GM21447 (cell line): ENCODE measurements at regions not wholly inside any gene's neighbourhood (a gene's known extent, or its start where the extent isn't known, plus 50 kb on each side); places are given as distances from the start of the nearest gene placed in this dataset.
"Not testable (repeated sequence)": the region's sequence is repeated elsewhere in the genome, so short reads cannot be mapped to it uniquely, and the experiment has no call there.

Experiments
- ATAC-seq: cut with Tn5 transposase; IDR thresholded peaks from one replicate; pipeline ENCODE4 v1.9.1; 2021; ENCODE audit not compliant: unreplicated experiment

DNA sequence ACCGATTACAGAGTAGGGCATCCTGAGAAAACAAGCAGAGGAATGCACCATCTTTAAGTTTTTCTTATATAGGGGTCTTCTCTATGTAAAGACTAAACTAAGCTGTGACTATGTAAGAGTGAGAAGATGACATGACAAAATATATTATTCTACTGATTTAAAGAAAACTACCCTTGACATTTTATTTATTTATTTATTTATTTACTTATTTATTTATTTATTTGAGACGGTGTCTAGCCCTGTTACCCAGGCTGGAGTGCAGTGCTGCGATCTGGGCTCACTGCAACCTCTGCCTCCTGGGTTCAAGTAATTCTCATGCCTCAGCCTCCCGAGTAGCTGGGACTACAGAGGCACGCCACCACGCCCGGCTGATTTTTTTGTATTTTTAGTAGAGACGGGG lies 320.4 kb upstream of the SASH1 start:
- ATAC-seq = not testable (repeated sequence)

DNA sequence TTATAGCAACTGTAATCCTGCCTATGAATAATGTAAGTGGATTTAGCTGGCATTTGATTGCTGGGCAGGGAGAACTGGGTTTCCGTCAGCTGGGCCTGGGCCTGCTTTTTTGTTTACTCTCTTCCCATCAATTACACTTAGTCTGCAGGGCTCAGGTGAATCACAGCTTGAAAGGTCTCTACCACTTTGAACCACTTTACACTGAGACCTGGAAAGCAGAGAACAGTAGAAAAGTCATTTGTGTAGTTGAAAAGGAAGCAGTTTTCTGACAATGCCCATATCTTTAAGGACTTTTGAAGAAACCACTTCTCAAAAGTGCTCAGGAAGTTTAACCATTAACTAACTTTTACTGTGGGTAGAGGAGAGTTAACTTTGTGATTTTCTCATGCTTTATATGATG lies 315.4 kb upstream of the SASH1 start:
- ATAC-seq = no peak

GRCh38 chr6:148035806-148036390 lies 306.7 kb upstream of the SASH1 start:
- no peak for ATAC-seq

DNA sequence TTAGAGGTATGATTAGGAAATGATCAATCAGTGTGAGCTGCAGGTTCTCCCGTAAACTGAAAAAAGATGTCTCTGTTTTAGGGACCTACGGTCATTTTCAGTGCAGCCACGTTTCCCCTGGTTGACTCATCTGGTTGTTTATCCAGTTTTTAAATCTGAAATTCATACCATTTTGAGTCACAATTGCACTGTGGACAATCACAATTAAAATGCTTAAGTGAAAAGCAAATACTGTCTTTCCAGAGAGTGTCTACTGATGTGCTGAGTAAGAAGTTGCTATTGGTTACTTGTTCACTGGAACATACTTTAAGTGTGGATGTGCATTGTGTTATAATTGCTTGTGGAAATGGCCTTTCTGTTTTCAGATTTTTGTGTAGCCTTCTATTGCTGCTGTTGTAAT lies 305.1 kb upstream of the SASH1 start:
- ATAC-seq = no peak

DNA sequence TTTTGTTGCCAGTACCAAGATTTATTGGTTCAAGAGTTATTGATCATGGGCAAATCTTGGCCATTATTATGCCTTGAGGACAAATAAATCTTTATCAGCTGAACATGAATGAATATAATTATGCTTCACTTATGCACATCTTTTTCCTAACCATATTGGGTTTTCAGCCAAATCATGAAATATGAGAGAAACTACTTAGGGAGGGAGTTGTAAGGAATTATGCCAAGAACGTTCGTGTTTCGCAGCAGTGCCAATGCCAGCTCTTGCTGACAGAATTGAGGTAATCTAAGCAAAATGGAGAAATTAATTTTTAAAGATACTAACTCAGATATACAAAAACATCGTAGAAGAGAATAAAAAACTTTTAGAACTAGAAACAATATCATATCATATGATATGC lies 301.1 kb upstream of the SASH1 start:
- ATAC-seq = no peak

DNA sequence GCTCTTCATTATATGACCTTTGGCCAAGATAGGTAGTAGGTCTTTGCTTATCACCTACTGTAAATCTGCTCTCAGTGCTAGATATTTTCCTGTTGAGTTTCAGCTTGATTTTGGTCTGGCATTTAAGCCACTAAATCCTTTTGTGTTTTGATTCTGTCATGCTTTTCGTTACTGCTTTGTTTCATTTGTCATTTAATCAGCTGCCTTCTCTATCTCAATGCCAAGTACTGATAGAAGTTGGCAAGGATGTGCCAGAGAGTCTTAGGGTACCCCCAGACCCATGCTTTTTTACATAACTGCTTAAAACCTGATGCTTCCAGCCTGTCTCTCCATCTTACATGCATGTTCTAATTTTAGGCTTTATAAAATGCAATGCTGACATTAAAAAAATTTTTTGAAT lies 300.1 kb upstream of the SASH1 start:
- ATAC-seq = no peak

DNA sequence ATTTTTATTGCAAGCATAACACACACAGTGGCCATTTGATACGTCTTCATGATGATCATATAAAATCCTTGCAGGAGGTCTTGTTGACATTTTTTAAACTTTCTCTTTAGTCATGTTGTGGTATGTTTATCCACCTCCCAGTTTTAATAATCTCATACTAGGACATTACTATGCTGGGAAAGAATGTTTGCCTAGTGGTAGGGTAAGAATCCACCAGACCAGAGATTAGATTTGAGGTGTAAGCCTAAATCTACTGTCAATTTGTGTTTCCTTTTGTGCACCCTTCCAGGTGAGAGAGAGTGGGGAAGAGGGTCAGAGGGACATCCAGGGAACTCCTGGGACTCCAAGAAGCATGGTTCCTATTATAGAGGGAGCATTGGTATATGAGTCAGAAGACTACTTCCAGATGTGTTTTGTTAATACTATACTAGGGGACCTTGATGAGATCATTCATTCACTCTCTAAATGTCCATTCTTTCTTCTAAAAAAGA lies 298.3 kb upstream of the SASH1 start:
- no peak for ATAC-seq

- ATAC-seq = no peak
These were observed 297.7 kb upstream of the SASH1 start for GRCh38 chr6:148044921-148045320.

GRCh38 chr6:148053209-148053608 lies 289.4 kb upstream of the SASH1 start:
- no peak for ATAC-seq

DNA sequence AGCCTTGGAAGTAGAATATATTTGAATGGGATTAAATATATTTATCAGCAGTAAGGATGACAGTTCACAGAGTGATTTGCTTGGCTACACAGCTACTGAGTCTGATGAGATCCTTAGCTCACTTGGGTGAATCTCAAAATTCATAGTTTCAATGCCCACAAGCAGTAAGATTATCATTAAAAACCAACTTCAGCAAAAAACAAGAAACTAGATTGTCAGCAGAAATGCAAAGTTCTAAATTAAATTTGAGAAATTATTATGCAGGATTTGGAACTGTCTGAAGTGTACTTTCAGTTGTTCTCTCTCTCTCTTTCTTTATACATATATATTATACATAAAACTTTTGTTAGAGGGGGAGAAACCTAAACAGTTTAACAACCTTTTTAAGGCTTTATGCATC lies 288.8 kb upstream of the SASH1 start:
- ATAC-seq = no peak

DNA sequence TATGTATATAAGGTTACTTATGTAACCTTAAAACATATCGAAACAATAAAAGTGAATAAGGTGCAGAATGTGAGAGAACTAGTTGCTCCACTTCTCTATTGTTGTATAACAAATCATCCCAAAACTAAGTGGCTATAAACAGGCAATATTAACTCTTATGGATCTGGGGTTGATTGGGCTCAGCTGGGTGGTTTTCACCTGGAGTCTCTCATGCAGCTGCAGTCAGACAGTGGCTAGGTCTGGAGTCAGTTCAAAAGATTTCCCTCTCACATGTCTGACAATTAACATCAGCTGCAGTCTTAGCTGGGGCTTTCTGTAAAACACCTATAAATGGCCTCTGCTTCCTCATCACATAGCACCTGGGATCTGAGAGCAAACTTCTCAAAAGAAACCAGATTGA lies 288.4 kb upstream of the SASH1 start:
- ATAC-seq = no peak

GRCh38 chr6:148055419-148055818 lies 287.2 kb upstream of the SASH1 start:
- ATAC-seq = no peak

DNA sequence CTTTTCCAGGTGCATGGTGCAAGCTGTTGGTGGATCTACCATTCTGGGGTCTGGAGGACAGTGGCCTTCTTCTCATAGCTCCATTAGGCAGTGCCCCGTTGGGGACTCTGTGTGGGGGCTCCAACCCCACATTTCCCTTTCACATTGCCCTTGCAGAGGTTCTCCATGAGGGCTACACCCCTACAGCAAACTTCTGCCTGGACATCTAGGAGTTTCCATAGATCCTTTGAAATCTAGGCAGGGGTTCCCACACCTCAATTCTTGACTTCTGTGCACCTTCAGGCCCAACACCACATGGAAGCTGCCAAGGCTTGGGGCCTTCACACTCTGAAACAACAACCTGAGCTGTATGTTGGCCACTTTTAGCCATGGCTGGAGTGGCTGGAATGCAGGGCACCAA lies 282.8 kb upstream of the SASH1 start:
- no peak for ATAC-seq

DNA sequence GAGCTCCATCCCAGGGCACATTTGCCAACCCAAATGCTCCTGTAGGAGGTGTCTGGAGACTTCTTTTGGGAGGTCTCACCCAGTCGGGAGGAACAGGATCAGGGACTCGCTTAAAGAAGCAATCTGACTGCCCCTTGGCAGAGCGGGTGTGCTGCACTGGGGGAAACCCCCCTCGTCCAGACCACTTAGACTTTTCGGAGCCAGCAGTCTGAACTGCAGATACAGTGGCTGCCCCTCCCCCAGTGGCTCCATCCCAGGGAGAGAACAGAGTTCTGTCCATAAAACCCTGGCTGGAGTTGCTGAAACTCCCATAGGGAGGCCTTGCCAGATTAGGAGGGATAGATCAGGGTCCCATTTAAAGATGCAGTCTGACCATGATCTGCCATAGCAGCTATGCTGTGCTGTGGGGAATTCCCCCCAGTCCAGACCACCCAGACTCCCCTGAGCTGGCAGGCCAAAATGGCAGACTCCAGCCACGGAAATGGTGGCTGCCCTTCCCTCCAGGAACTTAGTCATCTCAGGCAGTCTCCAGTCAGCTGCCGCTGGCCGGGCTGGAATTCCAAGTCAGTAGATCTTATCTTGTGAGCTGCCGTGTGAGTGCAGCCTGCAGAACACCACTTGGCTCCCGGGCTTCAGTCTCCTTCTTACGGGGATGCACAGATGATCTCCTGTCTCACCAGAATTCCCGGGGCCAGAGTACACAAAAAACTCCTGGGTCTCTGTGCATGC lies 278.1 kb upstream of the SASH1 start:
- ATAC-seq = no peak

DNA sequence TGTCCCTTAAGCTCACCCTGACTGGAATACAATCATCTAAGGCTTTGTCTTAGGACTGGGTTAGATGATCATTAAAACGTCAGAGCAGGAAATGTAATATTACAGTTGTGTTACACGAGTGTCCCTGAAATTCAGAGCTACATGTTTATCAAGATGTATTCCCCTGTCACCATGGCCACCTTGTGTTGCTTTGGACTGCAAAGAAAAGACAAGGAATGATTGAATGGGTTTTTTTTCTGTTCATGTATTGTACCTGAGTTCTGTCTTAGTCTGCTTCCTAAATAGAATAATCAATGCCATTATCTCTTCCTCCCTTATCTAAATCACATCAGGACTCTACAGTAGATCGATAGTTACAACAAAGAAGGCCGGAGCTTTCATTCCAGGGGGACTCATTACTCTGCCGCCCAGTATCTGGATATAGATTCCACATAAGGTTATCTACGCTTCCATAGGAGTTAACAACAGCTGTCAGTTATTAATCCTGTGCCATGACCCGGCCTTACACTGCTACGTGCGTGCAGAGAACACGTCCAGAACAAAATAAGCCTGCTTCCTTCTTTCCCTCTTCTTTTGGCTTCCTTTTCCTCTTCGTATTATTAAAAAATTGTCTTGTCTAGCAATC lies 274.1 kb upstream of the SASH1 start:
- ATAC-seq = no peak

- ATAC-seq = no peak
These were observed 273.4 kb upstream of the SASH1 start for GRCh38 chr6:148069256-148069655.

- ATAC-seq = no peak
These were observed 268.3 kb upstream of the SASH1 start for GRCh38 chr6:148074291-148074690.

- no peak for ATAC-seq
These were observed 267.9 kb upstream of the SASH1 start for GRCh38 chr6:148074738-148075137.

GRCh38 chr6:148075352-148075751 lies 267.3 kb upstream of the SASH1 start:
- no peak for ATAC-seq

GRCh38 chr6:148076051-148076450 lies 266.6 kb upstream of the SASH1 start:
- ATAC-seq = no peak

GRCh38 chr6:148080315-148080714 lies 262.3 kb upstream of the SASH1 start:
- ATAC-seq = no peak

- ATAC-seq = no peak
These were observed 261.6 kb upstream of the SASH1 start for GRCh38 chr6:148081076-148081475.
